IMR-90 (cell line): ENCODE measurements at regions not wholly inside any gene's neighbourhood (a gene's known extent, or its start where the extent isn't known, plus 50 kb on each side); places are given as distances from the start of the nearest gene placed in this dataset.

Experiments used
- ATAC-seq: fragments of 200-7000 bp; cut with Tn5 transposase; 2 replicates; pipeline ENCODE4 v1.9.1; 2020; ENCODE audit warnings: low read depth, mild to moderate bottlenecking, moderate library complexity
- BruUV-seq: library from RNA; stranded (reverse); fragments of 400-500 nt; replicated peaks from 2 replicates; lab custom pipeline; 2021; lab: Mats Ljungman, UMichigan
- CTCF ChIA-PET: fragments of 300-600 bp; formaldehyde crosslinking; extraction: SDS; loops from one replicate; lab custom pipeline; 2021; ENCODE audit warnings: antibody characterized with exemption; lab: Yijun Ruan, JAX
- POLR2A ChIA-PET: fragments of 300-600 bp; sonication (Branson Sonifier 250); formaldehyde crosslinking; loops from one replicate; lab custom pipeline; 2022; ENCODE audit warnings: antibody characterized with exemption; ENCODE audit not compliant: unreplicated experiment; lab: Charles Lee
- DNase-seq: peaks from one replicate; pipeline ENCODE4 v3.0.0; 2013
- H2AFZ ChIP-seq: replicated peaks from 2 replicates; pipeline ENCODE3; 2013; ENCODE audit warnings: low read length, mild to moderate bottlenecking; ENCODE audit not compliant: poor library complexity
- H2AK5ac ChIP-seq: 2 replicates; pipeline ENCODE4 v1.6.1; 2013; ENCODE audit warnings: low read depth, low read length, inconsistent platforms
- H2AK9ac ChIP-seq: replicated peaks from 2 replicates; pipeline ENCODE3; 2013; ENCODE audit warnings: mild to moderate bottlenecking, low read depth, low read length, moderate library complexity; ENCODE audit not compliant: poor library complexity
- H2BK120ac ChIP-seq: 2 replicates; pipeline ENCODE4 v1.6.1; 2013; ENCODE audit warnings: low read depth, low read length, inconsistent platforms
- H2BK15ac ChIP-seq: 3 replicates; pipeline ENCODE4 v1.6.1; 2013; ENCODE audit warnings: low read depth, low read length, inconsistent platforms
- H2BK20ac ChIP-seq: 2 replicates; pipeline ENCODE4 v1.6.1; 2013; ENCODE audit warnings: low read depth, mild to moderate bottlenecking, inconsistent platforms, low read length, moderate library complexity
- H2BK5ac ChIP-seq: 2 replicates; pipeline ENCODE4 v1.6.1; 2013; ENCODE audit warnings: mild to moderate bottlenecking, low read depth, low read length, inconsistent platforms; ENCODE audit not compliant: poor library complexity, severe bottlenecking
- H3K14ac ChIP-seq: replicated peaks from 2 replicates; pipeline ENCODE4 v1.6.1; 2013; ENCODE audit warnings: low read depth, low read length, inconsistent platforms
- H3K18ac ChIP-seq: 2 replicates; pipeline ENCODE4 v1.6.1; 2013; ENCODE audit warnings: low read depth, low read length, control low read depth
- H3K23ac ChIP-seq: 2 replicates; pipeline ENCODE4 v1.6.1; 2013; ENCODE audit warnings: low read depth, low read length, inconsistent platforms
- H3K27ac ChIP-seq: 2 replicates; pipeline ENCODE4 v1.5.1; 2013; ENCODE audit warnings: mild to moderate bottlenecking, control low read depth, low read length; ENCODE audit not compliant: insufficient read depth
- H3K27me3 ChIP-seq: 2 replicates; pipeline ENCODE4 v1.6.1; 2013; ENCODE audit warnings: low read length; ENCODE audit not compliant: control insufficient read depth, insufficient read depth
- H3K36me3 ChIP-seq: 2 replicates; pipeline ENCODE4 v1.6.1; 2013; ENCODE audit warnings: low read length, mixed read lengths; ENCODE audit not compliant: control insufficient read depth, insufficient read depth
- H3K4ac ChIP-seq: 2 replicates; pipeline ENCODE4 v1.6.1; 2013; ENCODE audit warnings: low read depth, low read length, inconsistent platforms
- H3K4me1 ChIP-seq: 2 replicates; pipeline ENCODE4 v1.6.1; 2013; ENCODE audit warnings: low read length, mixed read lengths; ENCODE audit not compliant: control insufficient read depth, insufficient read depth
- H3K4me2 ChIP-seq: 2 replicates; pipeline ENCODE4 v1.6.1; 2013; ENCODE audit warnings: low read depth, mild to moderate bottlenecking, control low read depth, low read length, moderate library complexity
- H3K4me3 ChIP-seq: 2 replicates; pipeline ENCODE4 v1.5.1; 2013; ENCODE audit warnings: low read depth, mild to moderate bottlenecking, control low read depth, low read length, moderate library complexity; ENCODE audit not compliant: insufficient read depth
- H3K56ac ChIP-seq: 2 replicates; pipeline ENCODE4 v1.6.1; 2013; ENCODE audit warnings: low read length, inconsistent platforms; ENCODE audit not compliant: insufficient read depth; ENCODE audit errors: extremely low read depth
- H3K79me1 ChIP-seq, 2 experiments: 2 replicates each; pipeline ENCODE4 v1.6.1; 2013; ENCODE audit warnings: low read length in 2 of 2, inconsistent platforms in 1 of 2, low read depth in 1 of 2
- H3K9ac ChIP-seq: 2 replicates; pipeline ENCODE4 v1.6.1; 2013; ENCODE audit warnings: low read depth, low read length, control low read depth
- H3K9me1 ChIP-seq: 2 replicates; pipeline ENCODE4 v1.6.1; 2013; ENCODE audit warnings: low read length, inconsistent platforms; ENCODE audit not compliant: insufficient read depth
- H3K9me3 ChIP-seq: 2 replicates; pipeline ENCODE4 v1.6.1; 2013; ENCODE audit warnings: low read length; ENCODE audit not compliant: control insufficient read depth, insufficient read depth
- H4K20me1 ChIP-seq: 2 replicates; pipeline ENCODE4 v1.6.1; 2013; ENCODE audit warnings: low read length, inconsistent platforms; ENCODE audit not compliant: insufficient read depth
- H4K5ac ChIP-seq: 2 replicates; pipeline ENCODE4 v1.6.1; 2013; ENCODE audit warnings: mild to moderate bottlenecking, low read depth, low read length, control low read depth
- H4K8ac ChIP-seq, 2 experiments: 2 replicates each; pipeline ENCODE4 v1.6.1; 2013; ENCODE audit warnings: low read depth in 2 of 2, low read length in 2 of 2, control low read depth in 1 of 2, inconsistent platforms in 1 of 2
- H4K91ac ChIP-seq: 2 replicates; pipeline ENCODE4 v1.6.1; 2013; ENCODE audit warnings: low read depth, low read length, inconsistent platforms; ENCODE audit not compliant: insufficient read depth
- BHLHE40 ChIP-seq: fragments of 150-350 bp; IDR thresholded peaks from 2 replicates; pipeline ENCODE4 v1.6.1; 2016; ENCODE audit warnings: mild to moderate bottlenecking, low read depth, low read length
- FOS ChIP-seq: fragments of 150-350 bp; IDR thresholded peaks from 2 replicates; pipeline ENCODE4 v1.6.1; 2016; ENCODE audit warnings: low read depth, low read length
- MAFK ChIP-seq: IDR thresholded peaks from 2 replicates; pipeline ENCODE4 v1.6.1; 2012; ENCODE audit warnings: low read depth, low read length, improper control_type of control experiment
- MXI1 ChIP-seq: IDR thresholded peaks from 2 replicates; pipeline ENCODE4 v1.6.1; 2012; ENCODE audit warnings: low read depth, mild to moderate bottlenecking, low read length, moderate library complexity, borderline replicate concordance
- RFX5 ChIP-seq: IDR thresholded peaks from 2 replicates; pipeline ENCODE4 v1.8.0; 2012; ENCODE audit warnings: low read depth, mild to moderate bottlenecking, low read length, moderate library complexity
- SMC3 ChIP-seq: fragments of 150-350 bp; IDR thresholded peaks from 2 replicates; pipeline ENCODE4 v1.6.1; 2016; ENCODE audit warnings: low read depth, mild to moderate bottlenecking, antibody characterized with exemption, low read length, moderate library complexity
- WGBS, 2 experiments: methylation state at CpG; one replicate each; pipeline versions ENCODE4 v1.1.5 to v1.1.7; 2013; ENCODE audit warnings: missing lambda C conversion rate in 2 of 2; ENCODE audit not compliant: insufficient read length in 1 of 2; ENCODE audit errors: extremely low coverage in 2 of 2; 5-methylcytosine and 5-hydroxymethylcytosine counted together
- dilution Hi-C: fragments of 300-500 bp; cut with HindIII; formaldehyde crosslinking; loops from one replicate; pipeline ENCODE4 v1.14.3; 2018; ENCODE audit warnings: low sequenced_read_pairs; ENCODE audit not compliant: unreplicated experiment
- in situ Hi-C: fragments of 300-500 bp; cut with MboI; formaldehyde crosslinking; loops from 3 replicates; pipeline ENCODE4 v1.14.3; 2019; ENCODE audit warnings: low sequenced_read_pairs, inconsistent platforms, mixed read lengths
- intact Hi-C: fragments of 100-400 bp; cut with micrococcal nuclease; formaldehyde crosslinking; loops from 2 replicates; pipeline ENCODE4 v1.10.0; 2022
- TF ChIP-seq, protein P1 (sequence below): conservative IDR thresholded peaks from 2 replicates; pipeline ENCODE4 v1.5.1; 2012; ENCODE audit warnings: mild to moderate bottlenecking, low read depth, low read length, improper control_type of control experiment
- TF ChIP-seq, protein P2 (sequence below): fragments of 150-350 bp; IDR thresholded peaks from 2 replicates; pipeline ENCODE4 v1.6.1; 2016; ENCODE audit warnings: low read depth, mild to moderate bottlenecking, low read length, moderate library complexity, borderline replicate concordance

GRCh38 chr2:147293991-147294824, 550.6 kb upstream of the ACVR2A start:
- H3K14ac ChIP-seq, result no peak overlapping the region
- dilution Hi-C loops (no loop called here), in situ Hi-C loops (no loop called here), intact Hi-C loops (no loop called here)
- no peak overlapping the region for H2BK20ac ChIP-seq
- no TSS peak for BruUV-seq
- no peak overlapping the region for H3K27ac ChIP-seq
- no peaks in the 10 kb centered on the region for H3K27me3 ChIP-seq
- no peak overlapping the region for H2BK5ac ChIP-seq
- ChIA-PET CTCF (no interaction called here), POLR2A (no interaction called here)
- no peak overlapping the region for H3K9ac ChIP-seq
- H3K9me1 ChIP-seq, result no peaks in the 10 kb centered on the region
- H4K8ac ChIP-seq, result no peak overlapping the region
- no peak overlapping the region for H3K4me3 ChIP-seq
- no peak overlapping the region for H2AK5ac ChIP-seq
- no peaks in the 10 kb centered on the region for H3K36me3 ChIP-seq
- H3K9me3 ChIP-seq, result no peaks in the 10 kb centered on the region
- H3K4me1 ChIP-seq, result no peaks in the 10 kb centered on the region
- no peak overlapping the region for H4K5ac ChIP-seq
- no peaks in the 10 kb centered on the region for H4K20me1 ChIP-seq
- ATAC-seq (no peak), DNase-seq (no peak)
- no peaks in the 10 kb centered on the region for H3K79me1 ChIP-seq
- H2BK15ac ChIP-seq, result no peak overlapping the region
- H4K91ac ChIP-seq, result no peak overlapping the region
- 100% methylated on average over 1 of the region's 4 CpGs; no CpG with 5 or more reads in 1 of the 2 experiments for WGBS, 2 experiments
- TF ChIP-seq RFX5 (no peak), SMC3 (no peak), MXI1 (no peak), FOS (no peak), MAFK (no peak), BHLHE40 (no peak)
- TF ChIP-seq, protein P1, sequence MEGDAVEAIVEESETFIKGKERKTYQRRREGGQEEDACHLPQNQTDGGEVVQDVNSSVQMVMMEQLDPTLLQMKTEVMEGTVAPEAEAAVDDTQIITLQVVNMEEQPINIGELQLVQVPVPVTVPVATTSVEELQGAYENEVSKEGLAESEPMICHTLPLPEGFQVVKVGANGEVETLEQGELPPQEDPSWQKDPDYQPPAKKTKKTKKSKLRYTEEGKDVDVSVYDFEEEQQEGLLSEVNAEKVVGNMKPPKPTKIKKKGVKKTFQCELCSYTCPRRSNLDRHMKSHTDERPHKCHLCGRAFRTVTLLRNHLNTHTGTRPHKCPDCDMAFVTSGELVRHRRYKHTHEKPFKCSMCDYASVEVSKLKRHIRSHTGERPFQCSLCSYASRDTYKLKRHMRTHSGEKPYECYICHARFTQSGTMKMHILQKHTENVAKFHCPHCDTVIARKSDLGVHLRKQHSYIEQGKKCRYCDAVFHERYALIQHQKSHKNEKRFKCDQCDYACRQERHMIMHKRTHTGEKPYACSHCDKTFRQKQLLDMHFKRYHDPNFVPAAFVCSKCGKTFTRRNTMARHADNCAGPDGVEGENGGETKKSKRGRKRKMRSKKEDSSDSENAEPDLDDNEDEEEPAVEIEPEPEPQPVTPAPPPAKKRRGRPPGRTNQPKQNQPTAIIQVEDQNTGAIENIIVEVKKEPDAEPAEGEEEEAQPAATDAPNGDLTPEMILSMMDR, result no peak
- TF ChIP-seq, protein P2, sequence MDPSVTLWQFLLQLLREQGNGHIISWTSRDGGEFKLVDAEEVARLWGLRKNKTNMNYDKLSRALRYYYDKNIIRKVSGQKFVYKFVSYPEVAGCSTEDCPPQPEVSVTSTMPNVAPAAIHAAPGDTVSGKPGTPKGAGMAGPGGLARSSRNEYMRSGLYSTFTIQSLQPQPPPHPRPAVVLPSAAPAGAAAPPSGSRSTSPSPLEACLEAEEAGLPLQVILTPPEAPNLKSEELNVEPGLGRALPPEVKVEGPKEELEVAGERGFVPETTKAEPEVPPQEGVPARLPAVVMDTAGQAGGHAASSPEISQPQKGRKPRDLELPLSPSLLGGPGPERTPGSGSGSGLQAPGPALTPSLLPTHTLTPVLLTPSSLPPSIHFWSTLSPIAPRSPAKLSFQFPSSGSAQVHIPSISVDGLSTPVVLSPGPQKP, result no peak
- H3K4me2 ChIP-seq, result no peak overlapping the region
- H2BK120ac ChIP-seq, result no peak overlapping the region
- H2AFZ ChIP-seq, result no peak overlapping the region
- H3K4ac ChIP-seq, result no peak overlapping the region
- H2AK9ac ChIP-seq, result no peak overlapping the region
- H3K23ac ChIP-seq, result no peak overlapping the region
- no peak overlapping the region for H3K18ac ChIP-seq
- no peak overlapping the region for H3K56ac ChIP-seq
